NCI-H128 (cell line): ENCODE measurements at regions not wholly inside any gene's neighbourhood (a gene's known extent, or its start where the extent isn't known, plus 50 kb on each side); places are given as distances from the start of the nearest gene placed in this dataset.

Experiments
- DNase-seq: peaks from one replicate; lab custom pipeline; 2025; ENCODE audit not compliant: unreplicated experiment; lab: John Stamatoyannopoulos, UW

GRCh38 chr9:107755246-107755645 lies 265.7 kb upstream of the KLF4 start:
- DNase-seq, result no peak

GRCh38 chr9:107751567-107752210 lies 262.1 kb upstream of the KLF4 start:
- no peak for DNase-seq

- DNase-seq, result no peak
These were observed 261.4 kb upstream of the KLF4 start for GRCh38 chr9:107750741-107751566.

GRCh38 chr9:107749787-107750444 lies 260.3 kb upstream of the KLF4 start:
- DNase-seq, result no peak

GRCh38 chr9:107744873-107745272 lies 255.3 kb upstream of the KLF4 start:
- no peak for DNase-seq

- no peak for DNase-seq
These were observed 253.2 kb upstream of the KLF4 start for GRCh38 chr9:107742531-107743309.

- no peak for DNase-seq
These were observed 250.8 kb upstream of the KLF4 start for GRCh38 chr9:107740088-107740980.

GRCh38 chr9:107739601-107740082 lies 250.1 kb upstream of the KLF4 start:
- DNase-seq, result no peak

- no peak for DNase-seq
These were observed 249.2 kb upstream of the KLF4 start for GRCh38 chr9:107738789-107739188.

GRCh38 chr9:107737987-107738743 lies 248.6 kb upstream of the KLF4 start:
- no peak for DNase-seq

- no peak for DNase-seq
These were observed 248.0 kb upstream of the KLF4 start for GRCh38 chr9:107737610-107737986.

- no peak for DNase-seq
These were observed 246.3 kb upstream of the KLF4 start for GRCh38 chr9:107735821-107736220.

- no peak for DNase-seq
These were observed 244.9 kb upstream of the KLF4 start for GRCh38 chr9:107734256-107735013.

- no peak for DNase-seq
These were observed 243.9 kb upstream of the KLF4 start for GRCh38 chr9:107733523-107733894.

- no peak for DNase-seq
These were observed 243.4 kb upstream of the KLF4 start for GRCh38 chr9:107732781-107733522.

GRCh38 chr9:107731115-107731762 lies 241.7 kb upstream of the KLF4 start:
- no peak for DNase-seq

GRCh38 chr9:107730666-107731065 lies 241.1 kb upstream of the KLF4 start:
- DNase-seq, result no peak
